LNCaP clone FGC (cell line): ENCODE measurements at regions not wholly inside any gene's neighbourhood (a gene's known extent, or its start where the extent isn't known, plus 50 kb on each side); places are given as distances from the start of the nearest gene placed in this dataset.

Source experiments
- DNase-seq: peaks from one replicate; pipeline ENCODE4 v3.0.0-alpha.2; 2011; ENCODE audit warnings: low read depth
- H3K4me3 ChIP-seq: 2 replicates; pipeline ENCODE4 v1.5.1; 2011; ENCODE audit warnings: mild to moderate bottlenecking, low read depth, low read length, control low read depth
- CTCF ChIP-seq: IDR thresholded peaks from 2 replicates; pipeline ENCODE4 v1.5.1; 2012; ENCODE audit warnings: mild to moderate bottlenecking; ENCODE audit not compliant: control insufficient read depth, insufficient read depth; ENCODE audit errors: extremely low read depth

DNA sequence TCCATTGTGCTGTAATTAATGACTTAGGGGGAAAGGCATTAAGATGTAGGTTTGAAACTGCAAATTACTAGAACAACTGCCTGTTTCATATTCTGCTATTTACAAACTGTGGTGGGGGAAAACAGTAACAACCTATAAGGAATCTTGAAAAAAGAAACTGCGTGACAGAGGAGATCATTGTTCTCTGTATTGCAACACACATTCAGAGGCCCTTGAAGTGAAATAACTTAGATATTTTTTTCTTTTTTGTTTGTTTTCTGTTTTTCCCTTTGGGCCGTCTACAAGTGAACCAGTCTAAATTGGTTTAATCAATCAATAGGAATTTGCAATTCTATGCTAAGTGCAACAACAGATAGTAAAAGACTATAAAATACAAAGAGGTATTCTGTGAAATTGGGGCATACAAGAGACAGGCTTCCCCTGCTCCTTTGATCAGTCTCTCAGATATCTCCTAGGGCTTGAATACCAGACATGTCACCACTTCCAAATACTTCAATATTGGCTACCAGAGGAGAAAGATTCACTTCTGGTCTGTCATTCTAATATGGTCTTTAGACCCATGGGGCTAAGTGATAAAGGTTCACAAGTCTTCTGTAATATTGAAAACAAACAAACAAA is 2055.1 kb upstream of the CELF4 start:
- DNase-seq: no peak
- no peak overlapping the region for H3K4me3 ChIP-seq
- no peak for TF ChIP-seq CTCF

GRCh38 chr18:39618265-39619003 is 2052.8 kb upstream of the CELF4 start:
- H3K4me3 ChIP-seq: no peak overlapping the region
- no peak for DNase-seq
- TF ChIP-seq CTCF: no peak

GRCh38 chr18:39611381-39612100 is 2045.9 kb upstream of the CELF4 start:
- no peak overlapping the region for H3K4me3 ChIP-seq
- no peak for DNase-seq
- no peak for TF ChIP-seq CTCF

DNA sequence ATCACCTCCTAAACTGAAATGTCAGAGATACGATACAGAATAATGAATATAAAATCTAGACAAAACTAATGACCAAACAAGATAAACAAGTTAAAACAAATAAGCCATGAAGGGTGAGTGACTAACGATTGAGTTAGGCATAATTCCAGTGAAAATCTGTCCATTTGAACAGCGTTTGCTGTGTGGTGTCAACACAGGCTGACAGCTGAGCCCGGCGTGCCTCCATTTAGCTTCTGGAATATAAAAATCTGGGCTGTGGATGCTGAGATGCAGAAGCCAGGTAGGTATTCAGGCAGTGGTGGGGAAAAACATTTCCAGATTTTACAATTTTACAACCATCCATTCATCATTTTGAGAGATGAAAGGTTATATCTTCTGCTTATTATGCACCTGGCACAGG is 2041.4 kb upstream of the CELF4 start:
- peak; percentile 41 for DNase-seq
- no peak for TF ChIP-seq CTCF
- H3K4me3 ChIP-seq: no peak overlapping the region

DNA sequence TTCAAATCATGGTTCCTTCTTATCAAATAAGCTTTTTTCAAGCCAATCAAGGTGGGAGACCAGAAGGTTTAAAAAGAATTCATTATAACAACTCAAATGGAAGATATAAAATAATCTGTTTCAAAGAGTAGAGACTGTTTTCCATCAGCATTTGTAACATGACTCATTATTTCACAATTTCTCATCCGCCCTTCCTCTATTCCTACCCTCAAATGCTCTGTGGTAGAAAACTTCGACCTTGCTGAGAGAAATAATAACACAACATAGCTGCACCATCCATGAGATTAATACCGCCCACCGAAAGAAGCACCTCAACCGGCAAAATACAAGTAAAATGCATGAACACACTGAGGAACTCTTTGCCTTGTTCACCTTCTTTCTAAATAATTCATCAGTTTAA is 2039.2 kb upstream of the CELF4 start:
- DNase-seq: no peak
- H3K4me3 ChIP-seq: no peak overlapping the region
- TF ChIP-seq CTCF: no peak

DNA sequence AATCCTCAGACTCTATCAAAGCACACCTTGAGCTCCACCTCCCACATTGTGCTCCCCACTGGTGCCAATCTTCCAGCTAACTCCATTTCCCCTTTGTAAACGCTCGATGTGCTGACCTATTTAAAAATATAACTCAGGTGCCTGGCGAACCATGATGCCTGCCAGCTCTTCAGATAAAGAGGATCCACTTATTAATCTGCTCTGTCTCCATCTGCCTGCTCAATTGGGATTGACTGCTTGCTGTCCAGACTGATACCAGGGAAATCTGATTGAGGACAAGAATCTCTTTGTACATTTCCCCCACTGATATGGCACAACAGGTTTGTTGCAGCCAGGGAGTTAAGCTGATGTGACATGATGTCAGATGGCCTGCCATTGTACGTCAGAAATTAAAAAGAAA is 2036.5 kb upstream of the CELF4 start:
- no peak for DNase-seq

More for the DNA sequence above, 2036.5 kb upstream of the CELF4 start:
- no peak overlapping the region for H3K4me3 ChIP-seq
- TF ChIP-seq CTCF: no peak
